Stomach (tissue), 8 donors: ENCODE measurements at regions not wholly inside any gene's neighbourhood (a gene's known extent, or its start where the extent isn't known, plus 50 kb on each side); places are given as distances from the start of the nearest gene placed in this dataset.
A peak's percentile ranks its signal among the peaks of the same experiment; 100 is the strongest.

Source experiments
- DNase-seq, 2 donors: peaks; one replicate each; pipeline versions ENCODE4 v3.0.0 to v3.0.0-alpha.2; 2013 to 2019
- H3K27ac ChIP-seq, 5 donors: fragments of 200-600 bp in 4 of 5; sonication (generic) in 4 of 5; one replicate each; pipeline ENCODE4 v1.5.1; 2013 to 2019; ENCODE audit warnings: mild to moderate bottlenecking in 1 of 5, moderate library complexity in 1 of 5
- H3K27me3 ChIP-seq, 3 donors: fragments of 200-600 bp; sonication (generic); one replicate each; pipeline ENCODE4 v1.5.1; 2017 to 2019; ENCODE audit warnings: mixed run types in 1 of 3
- H3K36me3 ChIP-seq, 4 donors: fragments of 200-600 bp; sonication (generic); 1 replicate in 3 of 4; 2 replicates in 1 of 4; pipeline ENCODE4 v1.5.1; 2016 to 2019
- H3K4me1 ChIP-seq, 4 donors: fragments of 200-600 bp; sonication (generic); one replicate each; pipeline ENCODE4 v1.5.1; 2016 to 2019
- H3K4me3 ChIP-seq, 4 donors: fragments of 200-600 bp; sonication (generic) in 3 of 4; one replicate each; pipeline ENCODE4 v1.5.1; 2016 to 2019; ENCODE audit warnings: mild to moderate bottlenecking in 1 of 4
- H3K9me3 ChIP-seq, 4 donors: fragments of 200-600 bp; sonication (generic); one replicate each; pipeline ENCODE4 v1.5.1; 2016 to 2019
- CTCF ChIP-seq, 7 experiments: fragments of 450-650 bp in 4 of 7; fragments of 200-600 bp in 3 of 7; sonication (generic) in 3 of 7; IDR thresholded peaks; one replicate each; pipeline ENCODE4 v1.5.1; 2016 to 2019; ENCODE audit warnings: antibody characterized with exemption in 7 of 7, control low read depth in 2 of 7, mild to moderate bottlenecking in 1 of 7
- EP300 ChIP-seq: sonication (generic); formaldehyde crosslinking; IDR thresholded peaks from one replicate; pipeline ENCODE4 v1.6.1; 2017; ENCODE audit warnings: antibody characterized with exemption
- POLR2A ChIP-seq, 4 donors: fragments of 450-650 bp; IDR thresholded peaks; one replicate each; pipeline ENCODE4 v1.6.1; 2016; ENCODE audit warnings: antibody characterized with exemption in 4 of 4, control low read depth in 2 of 4, mild to moderate bottlenecking in 1 of 4, moderate library complexity in 1 of 4
- POLR2AphosphoS5 ChIP-seq, 3 donors: sonication (generic); formaldehyde crosslinking; IDR thresholded peaks; one replicate each; pipeline ENCODE4 v1.6.1; 2016; ENCODE audit warnings: antibody characterized with exemption in 3 of 3
- WGBS, 5 donors: extraction: QIAGEN DNeasy Blood & Tissue Kit in 3 of 5; methylation state at CpG; one replicate each; pipeline versions ENCODE4 v1.1.5 to v1.1.7; 2013 to 2018; 5-methylcytosine and 5-hydroxymethylcytosine counted together
- intact Hi-C: fragments of 100-400 bp; cut with DNase I; formaldehyde crosslinking; loops from one replicate; pipeline ENCODE4 v1.15.1; 2023; ENCODE audit warnings: low total_unique reads
- donor health status: healthy with polysubstance abuse.
- donor health status: Bipolar disorder and iron deficiency.
- donor health status: healthy.

GRCh38 chr7:32163141-32163806, 93.1 kb upstream of the PDE1C start:
- Histone ChIP-seq H3K4me1 (peaks cover 0 to 15% (median 1%) of the 10 kb centered on the region in 4 donors), H3K4me3 (no peak overlapping the region), H3K9me3 (no peaks in the 10 kb centered on the region), H3K27ac (peak overlapping the region in 4 of 5 donors; percentile 30 to 55 (median 50)), H3K36me3 (no peaks in the 10 kb centered on the region), H3K27me3 (no peaks in the 10 kb centered on the region)
- DNase-seq: peak in 1 of 2 donors; percentile 77
- intact Hi-C loops: loop anchor here (10.0 kb wide), 1 partner anchor 348 kb away; no protein-coding TSS in a partner anchor
- TF ChIP-seq POLR2A (IDR thresholded peaks at IDR 0.05) (no peak), POLR2AphosphoS5 (IDR thresholded peaks at IDR 0.05) (peak in 2 of 3 donors; percentile 9 to 33), CTCF (IDR thresholded peaks at IDR 0.05) (no peak), EP300 (no peak)
- WGBS, 5 donors: 36 to 63% (median 60%) methylated on average over 7 of the region's 7 CpGs

- 70 to 78% (median 73%) methylated on average over 2 of the region's 2 CpGs for WGBS, 5 donors
- Histone ChIP-seq H3K36me3 (no peaks in the 10 kb centered on the region), H3K4me3 (no peak overlapping the region), H3K27me3 (no peaks in the 10 kb centered on the region), H3K4me1 (peaks cover 0 to 15% (median 1%) of the 10 kb centered on the region in 4 donors), H3K27ac (no peak overlapping the region), H3K9me3 (no peaks in the 10 kb centered on the region)
- TF ChIP-seq EP300 (no peak), POLR2A (IDR thresholded peaks at IDR 0.05) (no peak), POLR2AphosphoS5 (IDR thresholded peaks at IDR 0.05) (no peak), CTCF (IDR thresholded peaks at IDR 0.05) (no peak)
- no peak for DNase-seq
- intact Hi-C loops: loop anchor here (10.0 kb wide), 1 partner anchor 347 kb away; no protein-coding TSS in a partner anchor
Observed at GRCh38 chr7:32161708-32162107, 91.5 kb upstream of the PDE1C start.

- 79 to 88% (median 82%) methylated on average over 4 of the region's 4 CpGs for WGBS, 5 donors
- intact Hi-C loops: no loop called here
- Histone ChIP-seq H3K27me3 (no peaks in the 10 kb centered on the region), H3K4me1 (peaks cover 0 to 19% (median 1%) of the 10 kb centered on the region in 4 donors), H3K36me3 (no peaks in the 10 kb centered on the region), H3K9me3 (no peaks in the 10 kb centered on the region), H3K4me3 (no peak overlapping the region), H3K27ac (no peak overlapping the region)
- TF ChIP-seq CTCF (IDR thresholded peaks at IDR 0.05) (no peak), EP300 (no peak), POLR2A (IDR thresholded peaks at IDR 0.05) (no peak), POLR2AphosphoS5 (IDR thresholded peaks at IDR 0.05) (no peak)
- DNase-seq: no peak
Observed at GRCh38 chr7:32158751-32159745, 88.8 kb upstream of the PDE1C start.

- WGBS, 5 donors: 74 to 81% (median 77%) methylated on average over 5 of the region's 5 CpGs
- Histone ChIP-seq H3K4me1 (peaks cover 0 to 11% (median 1%) of the 10 kb centered on the region in 4 donors), H3K27me3 (no peaks in the 10 kb centered on the region), H3K27ac (no peak overlapping the region), H3K9me3 (no peaks in the 10 kb centered on the region), H3K36me3 (no peaks in the 10 kb centered on the region), H3K4me3 (no peak overlapping the region)
- no peak for TF ChIP-seq POLR2A (IDR thresholded peaks at IDR 0.05)
- TF ChIP-seq POLR2AphosphoS5 (IDR thresholded peaks at IDR 0.05): no peak
- no peak for TF ChIP-seq EP300
- TF ChIP-seq CTCF (IDR thresholded peaks at IDR 0.05): no peak
- no peak for DNase-seq
- intact Hi-C loops: no loop called here
Observed at GRCh38 chr7:32158076-32158475, 87.9 kb upstream of the PDE1C start.
